ENCODE measurements at regions not wholly inside any gene's neighbourhood (a gene's known extent, or its start where the extent isn't known, plus 50 kb on each side); places are given as distances from the start of the nearest gene placed in this dataset.

- in situ Hi-C loops (cut with HindIII; ENCODE audit: low pct_unique_long_range_greater_than_20kb, low sequenced_read_pairs) (no loop called here), intact Hi-C loops (cut with micrococcal nuclease; ENCODE audit: unreplicated experiment) (no loop called here)
- ATAC-seq (no peak), DNase-seq (ENCODE audit: low read depth, low spot score) (no peak)
- Histone ChIP-seq H3K27ac (ENCODE audit: low read length) (no peak overlapping the region), H3K36me3 (ENCODE audit: control insufficient read depth, insufficient read depth, low read length) (no peaks in the 10 kb centered on the region), H3K4me1 (ENCODE audit: control insufficient read depth, insufficient read depth, low read length) (no peaks in the 10 kb centered on the region), H3K9me3 (ENCODE audit: control insufficient read depth, insufficient read depth, low read depth, low read length) (no peaks in the 10 kb centered on the region), H3K27me3 (ENCODE audit: control insufficient read depth, insufficient read depth, low read length) (no peaks in the 10 kb centered on the region), H3K4me3 (ENCODE audit: low read depth in 2 of 2, low read length in 2 of 2) (no peak overlapping the region)
- POLR2A ChIA-PET = no interaction called here
- BruUV-seq (replicated peaks) = no TSS peak
- TF ChIP-seq TCF7L2 (IDR thresholded peaks at IDR 0.05; ENCODE audit: low read depth, low read length) (no peak), REST (IDR thresholded peaks at IDR 0.05; ENCODE audit: insufficient read depth in 1 of 2, low read depth in 2 of 2, low read length in 1 of 2) (no peak), SIN3A (IDR thresholded peaks at IDR 0.05; ENCODE audit: borderline replicate concordance, insufficient read depth, low read depth, low read length) (no peak), CTCF (IDR thresholded peaks at IDR 0.05) (no peak), POLR2AphosphoS5 (IDR thresholded peaks at IDR 0.05; ENCODE audit: low read depth, low read length) (no peak)
- CTCF ChIA-PET = no interaction called here
Measured at GRCh38 chr5:86101966-86102365, 515.8 kb upstream of the COX7C start.

GRCh38 chr5:86108825-86109224, 508.9 kb upstream of the COX7C start:
- DNase-seq (ENCODE audit: low read depth, low spot score) = no peak
- no peaks in the 10 kb centered on the region for H3K36me3 ChIP-seq (ENCODE audit: control insufficient read depth, insufficient read depth, low read length)
- POLR2A ChIA-PET = no interaction called here
- intact Hi-C loops (cut with micrococcal nuclease; ENCODE audit: unreplicated experiment) = no loop called here
- BruUV-seq (replicated peaks) = no TSS peak
- no peak overlapping the region for H3K4me3 ChIP-seq (ENCODE audit: low read depth in 2 of 2, low read length in 2 of 2)
- in situ Hi-C loops (cut with HindIII; ENCODE audit: low pct_unique_long_range_greater_than_20kb, low sequenced_read_pairs) = no loop called here
- CTCF ChIA-PET = no interaction called here
- no peaks in the 10 kb centered on the region for H3K9me3 ChIP-seq (ENCODE audit: control insufficient read depth, insufficient read depth, low read depth, low read length)
- H3K27me3 ChIP-seq (ENCODE audit: control insufficient read depth, insufficient read depth, low read length) = no peaks in the 10 kb centered on the region
- no peak for ATAC-seq
- no peak for TF ChIP-seq CTCF (IDR thresholded peaks at IDR 0.05)
- TF ChIP-seq POLR2AphosphoS5 (IDR thresholded peaks at IDR 0.05; ENCODE audit: low read depth, low read length) = no peak
- no peak for TF ChIP-seq TCF7L2 (IDR thresholded peaks at IDR 0.05; ENCODE audit: low read depth, low read length)
- TF ChIP-seq SIN3A (IDR thresholded peaks at IDR 0.05; ENCODE audit: borderline replicate concordance, insufficient read depth, low read depth, low read length) = no peak
- TF ChIP-seq REST (IDR thresholded peaks at IDR 0.05; ENCODE audit: insufficient read depth in 1 of 2, low read depth in 2 of 2, low read length in 1 of 2) = no peak
- H3K27ac ChIP-seq (ENCODE audit: low read length) = no peak overlapping the region
- no peaks in the 10 kb centered on the region for H3K4me1 ChIP-seq (ENCODE audit: control insufficient read depth, insufficient read depth, low read length)

All from Panc1 (cell line).